ENCODE measurements at regions not wholly inside any gene's neighbourhood (a gene's known extent, or its start where the extent isn't known, plus 50 kb on each side); places are given as distances from the start of the nearest gene placed in this dataset.

- no peak for FAIRE-seq
- DNase-seq (ENCODE audit: extremely low spot score, insufficient read length, low read depth) = no peak
Observed at GRCh38 chr6:165229216-165229615, 80.2 kb downstream of the C6orf118 start.

DNA sequence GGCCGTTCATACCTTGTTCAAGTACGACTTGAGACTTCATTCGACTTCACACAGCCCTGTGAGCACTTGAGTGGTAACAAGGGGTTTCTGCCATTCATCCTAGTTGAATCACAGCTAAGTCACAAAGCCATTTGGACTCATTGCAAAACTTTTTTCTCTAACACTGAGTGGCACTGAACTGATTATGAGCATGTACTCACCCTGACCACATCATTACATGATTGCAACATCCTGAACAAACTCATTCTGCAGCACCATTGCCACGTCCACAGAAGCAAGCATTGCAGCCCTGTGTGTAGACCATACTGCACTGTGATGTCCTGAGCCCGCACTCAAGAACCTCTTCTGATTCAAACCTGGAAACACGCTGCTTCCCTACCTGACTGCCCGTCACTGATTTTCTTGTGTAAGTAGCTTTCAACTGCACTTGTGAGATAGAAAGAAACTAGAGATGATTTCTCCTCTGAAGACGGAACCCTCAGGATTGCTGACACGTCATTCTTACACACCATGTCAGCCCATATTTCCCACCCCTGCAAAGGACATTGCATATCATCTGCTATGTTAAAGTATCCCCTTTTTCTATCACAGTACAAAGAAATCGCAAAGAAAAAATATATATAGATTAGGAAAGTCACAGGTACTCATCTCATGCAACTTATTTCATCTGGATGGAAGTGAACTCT, 81.6 kb downstream of the C6orf118 start:
- FAIRE-seq (no peak), DNase-seq (ENCODE audit: extremely low spot score, insufficient read length, low read depth) (no peak)

DNA sequence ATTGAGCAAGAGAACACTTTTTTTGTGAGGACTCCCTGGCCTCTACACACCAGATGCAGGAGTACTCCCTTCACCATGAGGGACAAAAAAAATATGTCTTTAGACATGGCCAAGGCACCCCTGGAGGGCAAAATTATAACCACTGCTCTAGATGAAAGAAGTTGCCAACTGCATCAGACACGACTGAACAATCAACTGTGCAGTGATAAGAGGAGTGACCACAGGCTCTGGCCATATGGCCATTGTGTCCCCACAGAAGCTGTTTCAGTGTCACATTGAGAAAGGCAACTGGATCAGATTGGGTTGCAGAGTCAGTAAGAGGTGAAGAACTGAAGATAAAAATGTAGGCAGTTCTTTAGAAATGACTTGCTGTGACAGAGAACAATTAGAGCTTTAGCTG, 85.7 kb downstream of the C6orf118 start:
- no peak for DNase-seq (ENCODE audit: extremely low spot score, insufficient read length, low read depth)
- FAIRE-seq = no peak

GRCh38 chr6:165223101-165223500, 86.3 kb downstream of the C6orf118 start:
- DNase-seq (ENCODE audit: extremely low spot score, insufficient read length, low read depth) (no peak), FAIRE-seq (no peak)

GRCh38 chr6:165222315-165223025, 86.9 kb downstream of the C6orf118 start:
- no peak for FAIRE-seq
- DNase-seq (ENCODE audit: extremely low spot score, insufficient read length, low read depth) = no peak

DNA sequence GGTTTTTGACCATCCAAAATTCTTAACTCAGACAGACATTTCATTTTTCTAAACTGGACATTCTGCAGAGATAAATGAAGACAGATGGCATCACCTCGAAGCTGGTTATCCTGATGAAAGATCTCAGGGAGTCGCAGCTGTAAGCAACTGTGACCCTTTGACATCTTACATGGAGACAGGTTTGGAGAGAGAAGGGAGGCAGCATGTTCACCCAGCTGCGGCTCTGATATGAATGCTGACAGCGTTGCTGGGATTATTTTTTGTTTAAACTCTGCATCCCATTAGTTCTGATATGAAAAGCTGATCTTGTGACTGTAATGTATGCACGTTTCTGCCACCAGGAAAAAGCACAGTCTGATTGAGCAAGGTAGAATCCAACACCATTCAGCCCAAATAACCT, 89.4 kb downstream of the C6orf118 start:
- no peak for DNase-seq (ENCODE audit: extremely low spot score, insufficient read length, low read depth)
- FAIRE-seq = no peak

DNA sequence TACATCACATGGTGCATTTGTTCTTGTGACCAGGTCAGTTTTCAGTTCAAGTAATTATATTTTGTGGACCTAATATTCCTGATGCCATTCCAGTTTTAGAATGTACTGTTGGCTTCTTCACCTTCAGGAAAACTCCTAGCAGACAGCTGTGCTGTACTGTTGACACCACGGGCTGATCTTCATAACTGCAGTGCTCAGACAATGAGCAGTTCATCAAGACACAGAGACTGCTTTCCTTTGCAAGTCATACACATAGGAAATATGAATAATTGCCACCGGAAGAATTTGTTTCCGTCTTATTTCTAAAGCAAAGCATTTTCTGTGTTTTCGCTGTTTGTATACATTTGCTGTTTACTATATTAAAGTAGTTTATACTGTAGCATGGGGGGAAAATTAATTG, 89.8 kb downstream of the C6orf118 start:
- DNase-seq (ENCODE audit: extremely low spot score, insufficient read length, low read depth) (no peak), FAIRE-seq (no peak)

DNA sequence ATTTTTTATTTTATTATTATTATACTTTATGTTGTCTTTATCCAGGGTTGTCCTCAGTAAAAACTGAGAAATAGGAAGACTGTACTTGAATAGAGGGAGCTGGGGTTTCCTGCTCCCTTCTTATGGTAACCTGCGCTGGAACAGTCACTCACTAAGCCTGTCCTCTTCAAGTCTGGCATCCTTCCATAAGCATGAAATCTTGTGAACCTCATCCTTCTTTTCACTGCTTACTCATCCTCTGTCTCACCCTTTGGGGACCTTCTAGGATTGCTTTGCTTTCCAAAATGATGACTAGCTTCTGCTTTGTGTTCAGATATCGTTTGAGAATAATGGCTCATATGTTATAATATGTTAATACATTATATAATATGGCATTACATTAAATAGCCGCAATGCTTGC, 90.6 kb downstream of the C6orf118 start:
- FAIRE-seq = no peak
- DNase-seq (ENCODE audit: extremely low spot score, insufficient read length, low read depth) = no peak

- no peak for DNase-seq (ENCODE audit: extremely low spot score, insufficient read length, low read depth)
Observed at GRCh38 chr6:165206798-165207197, 102.6 kb downstream of the C6orf118 start.

GRCh38 chr6:165205632-165206031, 103.8 kb downstream of the C6orf118 start:
- no peak for DNase-seq (ENCODE audit: extremely low spot score, insufficient read length, low read depth)
- no peak for FAIRE-seq

More at GRCh38 chr6:165206798-165207197, 102.6 kb downstream of the C6orf118 start:
- no peak for FAIRE-seq

DNA sequence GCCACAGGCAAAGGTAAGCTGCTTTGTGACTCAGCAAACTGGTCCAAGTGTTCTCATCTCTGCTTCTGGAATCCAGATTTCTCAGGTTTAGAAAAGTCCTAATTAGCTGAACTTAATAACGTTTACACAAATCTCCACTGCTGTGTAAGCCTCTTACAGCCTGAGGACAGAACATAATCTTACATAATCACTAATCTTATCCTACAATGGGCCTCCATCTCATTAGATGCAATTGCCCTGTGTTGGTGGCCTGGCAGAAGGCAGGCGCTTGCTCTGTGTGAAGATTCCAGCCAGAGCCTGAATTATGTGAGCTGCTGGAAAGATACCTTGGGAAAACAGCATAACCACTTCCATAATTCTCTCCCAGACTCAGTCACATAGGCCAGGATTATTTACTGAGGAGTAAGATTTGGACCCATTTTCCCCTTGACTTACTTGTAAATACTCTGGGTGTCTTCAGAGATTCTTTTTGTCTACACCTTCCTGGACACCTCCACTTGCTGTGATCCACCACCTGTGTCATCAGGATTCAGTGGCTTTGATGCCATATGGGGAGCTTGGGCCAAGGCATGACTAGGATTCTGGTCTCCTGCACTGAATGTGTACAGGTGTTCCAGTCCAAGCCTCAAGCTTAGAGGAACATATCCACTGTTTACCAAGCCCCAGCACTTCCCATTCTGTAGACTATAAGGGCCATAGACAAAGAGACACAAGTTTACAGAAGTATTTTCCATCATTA, 104.4 kb downstream of the C6orf118 start:
- FAIRE-seq = no peak

DNA sequence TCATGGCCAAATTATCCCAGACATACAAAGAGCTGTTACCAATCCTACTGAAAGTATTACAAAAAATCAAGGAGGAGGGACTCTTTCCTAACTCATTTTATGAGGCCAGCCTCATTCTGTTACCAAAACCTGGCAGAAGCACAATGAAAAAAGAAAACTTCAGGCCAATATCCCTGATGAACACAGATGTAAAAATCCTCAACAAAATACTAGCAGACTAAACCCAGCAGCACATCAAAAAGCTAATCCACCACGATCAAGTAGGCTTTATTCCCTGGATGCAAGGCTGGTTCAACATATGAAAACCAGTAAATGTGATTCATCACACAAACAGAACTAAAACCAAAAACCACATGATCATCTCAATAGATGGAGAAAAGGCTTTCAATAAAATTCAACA, 109.2 kb downstream of the C6orf118 start:
- no peak for DNase-seq (ENCODE audit: extremely low spot score, insufficient read length, low read depth)

More for the DNA sequence above, 104.4 kb downstream of the C6orf118 start:
- DNase-seq (ENCODE audit: extremely low spot score, insufficient read length, low read depth) = no peak

GRCh38 chr6:165191461-165191860, 117.9 kb downstream of the C6orf118 start:
- FAIRE-seq (no peak), DNase-seq (ENCODE audit: extremely low spot score, insufficient read length, low read depth) (no peak)

More for the DNA sequence above, 109.2 kb downstream of the C6orf118 start:
- FAIRE-seq = no peak

- DNase-seq (ENCODE audit: extremely low spot score, insufficient read length, low read depth) (no peak), FAIRE-seq (no peak)
Observed at GRCh38 chr6:165186441-165187205, 122.8 kb downstream of the C6orf118 start.

GRCh38 chr6:165186041-165186440, 123.4 kb downstream of the C6orf118 start:
- DNase-seq (ENCODE audit: extremely low spot score, insufficient read length, low read depth) = no peak
- no peak for FAIRE-seq

DNA sequence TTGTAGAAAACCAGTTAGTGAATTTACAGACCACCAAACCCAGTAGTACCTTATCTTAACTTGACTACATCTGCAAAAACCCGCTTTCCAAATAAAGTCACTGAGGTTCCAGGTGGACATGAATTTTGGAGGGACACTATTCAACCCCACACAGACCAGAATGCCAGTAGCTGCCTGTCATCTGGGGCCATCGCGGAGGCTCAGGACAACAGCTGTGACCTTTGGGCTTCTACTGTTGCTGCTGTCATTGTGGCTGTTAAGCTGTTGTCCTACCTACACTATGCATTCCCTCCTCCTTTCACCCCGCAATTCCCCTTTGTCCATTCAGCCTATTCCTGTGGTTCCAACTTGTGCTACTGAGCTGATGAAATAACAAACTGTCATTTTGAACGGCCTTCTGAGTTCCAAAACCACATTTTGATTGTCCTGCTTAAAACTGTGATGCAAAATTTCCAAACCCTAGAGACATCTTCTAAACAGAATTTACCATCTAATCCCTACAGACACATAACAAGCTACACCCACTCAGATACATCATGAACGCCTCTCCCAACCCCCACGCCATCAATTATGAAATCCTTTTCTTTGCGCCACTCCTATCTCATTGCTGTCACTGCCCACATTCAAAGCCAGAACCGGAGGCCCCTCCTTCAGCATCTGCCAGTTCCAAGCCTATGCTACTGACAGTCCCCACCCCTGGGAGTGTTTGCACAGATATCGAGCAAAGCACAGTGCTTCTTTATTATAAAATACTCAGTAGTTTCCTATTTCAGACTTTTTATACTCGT, 125.0 kb downstream of the C6orf118 start:
- no peak for FAIRE-seq
- DNase-seq (ENCODE audit: extremely low spot score, insufficient read length, low read depth) = no peak

DNA sequence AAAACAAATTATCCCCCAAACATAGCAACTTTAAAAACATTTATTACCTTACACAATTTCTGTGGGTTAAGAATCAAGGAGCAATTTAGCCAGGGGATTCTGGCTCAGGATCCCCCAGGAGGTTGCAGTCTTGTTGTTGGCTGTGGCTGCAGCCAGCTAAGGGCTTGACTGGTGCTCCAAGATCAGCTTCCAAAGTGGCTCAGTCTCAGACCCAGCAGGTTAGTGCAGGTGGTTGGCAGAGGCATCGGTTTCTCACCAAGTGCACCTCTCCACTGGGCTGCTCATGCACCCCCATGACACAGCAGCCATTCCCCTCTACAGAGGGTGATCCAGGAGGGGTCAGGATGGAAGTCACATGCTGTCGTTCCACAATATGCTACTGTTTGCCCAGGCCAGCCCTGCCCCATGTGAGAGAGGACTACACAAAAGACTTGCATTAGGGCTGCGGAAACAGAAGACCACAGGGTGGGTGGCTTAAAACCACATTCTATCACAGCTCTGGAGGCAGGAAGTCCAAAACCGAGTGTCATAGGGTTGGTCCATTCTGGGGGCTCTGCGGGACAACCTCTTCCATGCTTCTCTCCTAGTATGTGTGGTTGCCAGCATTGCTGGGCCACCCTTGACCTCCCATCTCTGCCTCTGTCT, 125.8 kb downstream of the C6orf118 start:
- DNase-seq (ENCODE audit: extremely low spot score, insufficient read length, low read depth) = no peak
- FAIRE-seq = no peak

DNA sequence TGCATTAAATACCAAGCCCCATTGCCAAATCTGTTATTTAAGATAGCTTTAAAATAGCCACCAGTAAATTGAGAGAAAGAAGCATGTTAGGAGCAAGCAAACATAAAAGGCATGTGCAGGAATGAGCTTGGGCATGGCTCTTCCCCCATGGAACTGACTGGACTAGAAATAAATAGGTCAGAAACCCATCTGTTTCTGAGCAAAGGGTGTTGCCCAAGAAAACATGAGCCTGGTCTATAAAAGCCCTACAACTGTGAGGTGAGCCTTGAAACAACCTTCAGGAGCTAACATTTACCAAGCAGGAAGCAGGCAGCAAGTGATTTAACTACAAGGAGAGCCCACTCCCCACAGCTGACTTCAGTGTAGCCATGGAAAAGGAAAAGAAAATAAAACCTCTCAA, 126.3 kb downstream of the C6orf118 start:
- FAIRE-seq = no peak
- DNase-seq (ENCODE audit: extremely low spot score, insufficient read length, low read depth) = no peak

- DNase-seq (ENCODE audit: extremely low spot score, insufficient read length, low read depth) (no peak), FAIRE-seq (no peak)
Observed at GRCh38 chr6:165181951-165182414, 127.4 kb downstream of the C6orf118 start.

Data from GM18507 (cell line).